Liver (tissue), 3 donors: ENCODE measurements at regions not wholly inside any gene's neighbourhood (a gene's known extent, or its start where the extent isn't known, plus 50 kb on each side); places are given as distances from the start of the nearest gene placed in this dataset.

ENCODE experiments used
- CTCF ChIP-seq: fragments of 150-350 bp; IDR thresholded peaks from 2 replicates; pipeline ENCODE4 v1.5.1; 2017; ENCODE audit warnings: improper control_type of control experiment, low read depth, low read length; ENCODE audit not compliant: missing input control
- JUND ChIP-seq, 2 donors: IDR thresholded peaks; 2 replicates each; pipeline ENCODE4 v1.6.1; 2016; ENCODE audit warnings: antibody characterized with exemption in 2 of 2
- MAX ChIP-seq: IDR thresholded peaks from 2 replicates; pipeline ENCODE4 v1.6.1; 2016; ENCODE audit warnings: antibody characterized with exemption
- REST ChIP-seq: IDR thresholded peaks from 2 replicates; pipeline ENCODE4 v1.6.1; 2016; ENCODE audit warnings: antibody characterized with exemption, mild to moderate bottlenecking
- TAF1 ChIP-seq: conservative IDR thresholded peaks from 2 replicates; pipeline ENCODE4 v1.6.1; 2016; ENCODE audit warnings: antibody characterized with exemption, mild to moderate bottlenecking
- YY1 ChIP-seq: IDR thresholded peaks from 2 replicates; pipeline ENCODE4 v1.6.1; 2016; ENCODE audit warnings: antibody characterized with exemption, mild to moderate bottlenecking
- ZBTB33 ChIP-seq: IDR thresholded peaks from 2 replicates; pipeline ENCODE4 v1.6.1; 2016; ENCODE audit warnings: antibody characterized with exemption
- donor health status: healthy.
- donor health status: healthy.

- TF ChIP-seq CTCF (no peak), YY1 (no peak), MAX (no peak), JUND (IDR thresholded peaks at IDR 0.05) (no peak), ZBTB33 (no peak), REST (no peak), TAF1 (no peak)
Observed at GRCh38 chr20:41983159-41983558, 365.0 kb upstream of the CHD6 start.
